ENCODE measurements at regions not wholly inside any gene's neighbourhood (a gene's known extent, or its start where the extent isn't known, plus 50 kb on each side); places are given as distances from the start of the nearest gene placed in this dataset.

- TF ChIP-seq CTCF (IDR thresholded peaks at IDR 0.05; ENCODE audit: low read depth, low read length, poor library complexity, severe bottlenecking) (no peak), EZH2phosphoT487 (IDR thresholded peaks at IDR 0.05; ENCODE audit: borderline replicate concordance, low read length) (no peak)
Measured at GRCh38 chr5:18244309-18244708, 610.0 kb downstream of the TAF11L14 start.
